GM23338 (cell line): ENCODE measurements at regions not wholly inside any gene's neighbourhood (a gene's known extent, or its start where the extent isn't known, plus 50 kb on each side); places are given as distances from the start of the nearest gene placed in this dataset.

Experiments
- CREB1 ChIP-seq: fragments of 250-450 bp; sonication (Bioruptor Pico); IDR thresholded peaks from 2 replicates; pipeline ENCODE4 v1.5.0; 2020; ENCODE audit warnings: low read depth, mild to moderate bottlenecking, moderate library complexity
- CTCF ChIP-seq, 2 experiments: fragments of 200-600 bp in 1 of 2; sonication (generic) in 1 of 2; conservative IDR thresholded peaks; 2 replicates each; pipeline versions ENCODE4 v1.5.1 to v1.6.1; 2016 to 2017; ENCODE audit warnings: antibody characterized with exemption in 2 of 2, low read depth in 2 of 2, mild to moderate bottlenecking in 2 of 2, moderate library complexity in 1 of 2
- ETS1 ChIP-seq: IDR thresholded peaks from 2 replicates; pipeline ENCODE4 v1.6.1; 2016; ENCODE audit warnings: antibody characterized with exemption
- EZH2 ChIP-seq: fragments of 200-600 bp; sonication (generic); IDR thresholded peaks from one replicate; pipeline ENCODE4 v1.8.0; 2017; ENCODE audit warnings: antibody characterized with exemption, mild to moderate bottlenecking, low read depth; ENCODE audit not compliant: unreplicated experiment
- EZH2phosphoT487 ChIP-seq: fragments of 200-600 bp; sonication (generic); IDR thresholded peaks from one replicate; pipeline ENCODE4 v1.8.1; 2018; ENCODE audit warnings: antibody characterized with exemption; ENCODE audit not compliant: unreplicated experiment
- NANOG ChIP-seq: IDR thresholded peaks from 2 replicates; pipeline ENCODE4 v1.6.1; 2016; ENCODE audit warnings: antibody characterized with exemption, borderline replicate concordance
- POLR2AphosphoS5 ChIP-seq: IDR thresholded peaks from 2 replicates; pipeline ENCODE4 v1.6.1; 2016; ENCODE audit warnings: antibody characterized with exemption, low read depth
- ZNF114 ChIP-seq: fragments of 250-450 bp; sonication (Bioruptor Pico); IDR thresholded peaks from 2 replicates; pipeline ENCODE4 v1.5.0; 2020; ENCODE audit warnings: mild to moderate bottlenecking, moderate library complexity
- TF ChIP-seq, protein P1 (sequence below): IDR thresholded peaks from one replicate; pipeline ENCODE4 v1.6.1; 2018; ENCODE audit warnings: antibody characterized with exemption; ENCODE audit not compliant: unreplicated experiment

DNA sequence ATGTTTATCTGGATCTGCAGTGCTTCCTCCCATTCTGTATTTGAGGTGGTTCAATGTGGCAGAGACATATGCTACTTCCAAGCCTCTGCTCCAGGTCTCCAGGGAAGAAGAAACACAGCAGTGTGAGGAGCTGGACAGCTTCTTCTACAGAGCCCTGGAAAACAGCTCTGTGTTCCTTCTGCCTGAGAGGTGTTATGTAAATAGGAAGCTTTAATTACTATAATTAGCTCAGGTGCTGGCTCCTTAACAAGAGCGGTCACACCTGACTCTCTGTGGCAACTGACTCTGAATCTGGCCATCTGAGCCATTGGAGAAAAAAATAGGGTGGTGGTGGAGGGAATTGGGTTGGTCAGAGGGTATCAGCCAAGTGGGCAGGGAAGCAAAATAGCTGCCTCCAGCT is 332.4 kb upstream of the BRINP1 start:
- TF ChIP-seq CTCF (conservative IDR thresholded peaks at IDR 0.05; ENCODE audit: low read depth in 2 of 2) (no peak), EZH2phosphoT487 (no peak), EZH2 (no peak), POLR2AphosphoS5 (no peak), NANOG (no peak), CREB1 (CRISPR knock-in tag) (no peak), ZNF114 (no peak), ETS1 (no peak)
- TF ChIP-seq, protein P1, sequence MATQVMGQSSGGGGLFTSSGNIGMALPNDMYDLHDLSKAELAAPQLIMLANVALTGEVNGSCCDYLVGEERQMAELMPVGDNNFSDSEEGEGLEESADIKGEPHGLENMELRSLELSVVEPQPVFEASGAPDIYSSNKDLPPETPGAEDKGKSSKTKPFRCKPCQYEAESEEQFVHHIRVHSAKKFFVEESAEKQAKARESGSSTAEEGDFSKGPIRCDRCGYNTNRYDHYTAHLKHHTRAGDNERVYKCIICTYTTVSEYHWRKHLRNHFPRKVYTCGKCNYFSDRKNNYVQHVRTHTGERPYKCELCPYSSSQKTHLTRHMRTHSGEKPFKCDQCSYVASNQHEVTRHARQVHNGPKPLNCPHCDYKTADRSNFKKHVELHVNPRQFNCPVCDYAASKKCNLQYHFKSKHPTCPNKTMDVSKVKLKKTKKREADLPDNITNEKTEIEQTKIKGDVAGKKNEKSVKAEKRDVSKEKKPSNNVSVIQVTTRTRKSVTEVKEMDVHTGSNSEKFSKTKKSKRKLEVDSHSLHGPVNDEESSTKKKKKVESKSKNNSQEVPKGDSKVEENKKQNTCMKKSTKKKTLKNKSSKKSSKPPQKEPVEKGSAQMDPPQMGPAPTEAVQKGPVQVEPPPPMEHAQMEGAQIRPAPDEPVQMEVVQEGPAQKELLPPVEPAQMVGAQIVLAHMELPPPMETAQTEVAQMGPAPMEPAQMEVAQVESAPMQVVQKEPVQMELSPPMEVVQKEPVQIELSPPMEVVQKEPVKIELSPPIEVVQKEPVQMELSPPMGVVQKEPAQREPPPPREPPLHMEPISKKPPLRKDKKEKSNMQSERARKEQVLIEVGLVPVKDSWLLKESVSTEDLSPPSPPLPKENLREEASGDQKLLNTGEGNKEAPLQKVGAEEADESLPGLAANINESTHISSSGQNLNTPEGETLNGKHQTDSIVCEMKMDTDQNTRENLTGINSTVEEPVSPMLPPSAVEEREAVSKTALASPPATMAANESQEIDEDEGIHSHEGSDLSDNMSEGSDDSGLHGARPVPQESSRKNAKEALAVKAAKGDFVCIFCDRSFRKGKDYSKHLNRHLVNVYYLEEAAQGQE: no peak
